SK-N-DZ (cell line): ENCODE measurements at regions not wholly inside any gene's neighbourhood (a gene's known extent, or its start where the extent isn't known, plus 50 kb on each side); places are given as distances from the start of the nearest gene placed in this dataset.
"Not testable (repeated sequence)": the region's sequence is repeated elsewhere in the genome, so short reads cannot be mapped to it uniquely, and the experiment has no call there.

Source experiments
- DNase-seq: peaks from one replicate; pipeline ENCODE4 v3.0.0-alpha.2; 2015; ENCODE audit warnings: low spot score

DNA sequence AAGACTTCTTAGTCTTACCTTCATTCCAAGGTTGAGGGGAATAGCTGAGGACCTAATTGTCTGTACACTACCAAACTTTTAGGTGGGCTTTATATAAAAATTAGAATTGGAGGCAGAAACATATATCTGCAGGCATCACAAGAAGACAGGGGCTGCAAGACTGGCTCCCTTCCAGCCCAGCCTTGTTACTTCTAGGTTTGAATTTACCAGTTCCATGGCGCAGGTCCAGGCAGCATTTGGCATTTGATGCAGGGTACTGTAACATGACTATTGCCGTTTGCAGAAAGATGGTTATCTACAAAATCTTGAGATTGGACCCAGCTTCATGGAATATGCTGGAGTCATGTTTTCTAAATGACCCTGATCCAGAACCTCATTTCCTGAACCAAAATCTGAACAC is 105.4 kb upstream of the RHOBTB1 start:
- no peak for DNase-seq

DNA sequence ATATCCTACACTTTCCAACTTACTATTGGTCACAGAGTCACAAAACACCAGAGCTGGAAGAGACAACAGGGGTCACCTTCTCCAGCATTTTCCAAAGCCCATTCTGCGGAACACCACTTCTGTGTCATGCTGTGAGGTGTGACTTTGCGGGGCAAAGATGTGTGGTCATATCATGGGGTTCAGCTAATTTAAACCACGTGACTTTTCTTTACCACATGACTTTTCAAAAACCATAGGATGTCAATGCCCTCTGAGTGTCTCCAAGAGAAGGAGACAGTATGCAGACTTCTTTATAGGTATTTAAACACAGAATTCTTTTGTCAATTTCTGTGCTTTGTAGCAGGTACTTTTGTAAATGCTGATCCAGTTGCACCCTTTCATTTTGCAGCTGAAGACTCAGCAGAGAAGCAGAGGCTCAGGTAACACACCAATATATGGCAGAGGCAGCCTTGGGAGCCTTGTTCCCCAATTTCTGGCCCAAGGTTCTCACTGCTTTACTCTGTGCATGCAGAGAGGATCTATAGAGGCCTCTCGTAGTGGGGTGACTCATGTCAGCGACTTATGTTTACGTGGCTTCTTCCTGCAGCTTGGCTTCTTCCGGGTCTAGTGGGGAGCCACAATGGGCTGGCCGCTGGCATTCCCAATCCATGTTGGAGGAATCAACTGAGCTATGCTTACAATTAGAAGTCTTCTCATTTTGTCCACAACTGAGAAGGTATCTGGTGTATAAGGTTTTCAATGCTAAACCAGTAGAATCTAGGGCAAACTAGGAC is 104.0 kb upstream of the RHOBTB1 start:
- DNase-seq, result no peak

DNA sequence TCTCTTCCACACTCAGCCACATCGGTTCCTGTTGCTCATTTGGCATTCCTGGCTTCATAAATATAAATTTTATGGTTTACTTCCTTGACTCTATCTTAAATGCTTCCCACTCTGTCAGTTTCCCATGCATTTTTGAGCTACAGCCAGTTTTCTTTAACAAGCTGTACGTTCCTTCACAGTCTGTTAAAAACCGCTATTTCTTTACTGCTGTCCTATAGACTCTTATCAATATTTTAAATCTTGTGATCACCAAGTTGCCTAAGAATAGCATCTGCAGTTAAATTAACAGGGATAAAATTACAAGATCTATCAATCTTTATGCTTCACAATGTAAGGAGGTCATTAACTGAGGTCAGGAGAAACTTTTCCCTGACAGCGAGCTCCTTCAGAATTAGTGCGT is 103.1 kb upstream of the RHOBTB1 start:
- DNase-seq, result no peak

DNA sequence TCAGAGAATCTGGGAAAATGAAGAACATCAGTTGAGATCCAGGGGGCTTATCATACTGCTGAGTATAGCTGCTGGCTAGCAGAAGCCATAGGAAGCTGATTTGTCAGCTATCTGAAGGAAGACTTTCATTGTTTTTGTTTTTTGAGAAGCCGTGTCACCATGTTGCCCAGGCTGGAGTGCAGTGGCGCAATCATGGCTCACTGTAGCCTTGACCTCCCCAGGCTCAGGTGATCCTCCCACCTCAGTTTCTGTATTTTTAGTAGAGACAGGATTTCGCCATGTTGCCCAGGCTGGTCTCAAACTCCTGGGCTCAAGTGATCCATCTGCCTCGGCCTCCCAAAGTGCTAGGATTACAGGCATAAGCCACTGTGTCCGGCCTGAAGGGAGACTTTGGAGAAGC is 101.5 kb upstream of the RHOBTB1 start:
- not testable (repeated sequence) for DNase-seq

DNA sequence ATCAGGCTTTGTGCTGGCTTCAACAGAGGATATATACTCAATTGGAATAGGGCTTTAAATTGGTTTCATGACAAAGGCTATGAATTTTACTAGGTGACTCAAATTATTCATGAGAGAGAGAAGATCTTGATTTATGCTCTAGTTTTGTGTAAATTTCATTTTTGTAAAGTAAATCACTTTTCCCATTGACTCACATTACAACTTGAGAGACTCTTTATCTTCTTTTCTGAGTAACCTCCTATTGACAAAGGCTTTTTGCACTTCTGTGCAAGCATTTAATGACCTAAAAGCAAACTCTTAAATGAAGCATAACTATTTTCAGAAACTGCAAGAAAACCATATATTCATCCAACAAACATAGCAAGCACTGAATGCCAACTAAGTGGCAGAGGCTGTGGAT is 98.5 kb upstream of the RHOBTB1 start:
- DNase-seq, result no peak

DNA sequence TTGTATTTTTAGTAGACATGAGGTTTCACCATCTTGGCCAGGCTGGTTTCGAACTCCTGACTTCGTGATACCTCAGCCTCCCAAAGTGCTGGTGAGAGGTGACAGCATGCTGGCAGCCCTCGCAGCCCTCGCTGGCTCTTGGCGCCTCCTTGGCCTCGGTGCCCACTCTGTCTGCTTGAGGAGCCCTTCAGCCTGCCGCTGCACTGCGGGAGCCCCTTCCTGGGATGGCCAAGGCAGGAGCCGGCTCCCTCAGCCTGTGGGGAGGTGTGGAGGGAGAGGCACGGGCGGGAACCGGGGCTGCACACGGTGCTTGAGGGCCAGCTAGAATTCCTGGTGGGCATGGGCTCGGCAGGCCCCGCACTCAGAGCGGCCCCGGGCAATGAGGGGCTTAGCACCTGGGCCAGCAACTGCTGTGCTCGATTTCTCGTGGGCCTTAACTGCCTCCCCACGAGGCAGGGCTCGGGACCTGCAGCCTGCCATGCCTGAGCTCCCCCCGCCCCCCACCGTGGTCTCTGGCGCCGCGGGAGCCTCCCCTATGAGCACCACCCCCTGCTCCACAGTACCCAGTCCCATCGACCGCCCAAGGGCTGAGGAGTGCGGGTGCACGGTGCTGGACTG is 96.5 kb upstream of the RHOBTB1 start:
- DNase-seq, result no peak

DNA sequence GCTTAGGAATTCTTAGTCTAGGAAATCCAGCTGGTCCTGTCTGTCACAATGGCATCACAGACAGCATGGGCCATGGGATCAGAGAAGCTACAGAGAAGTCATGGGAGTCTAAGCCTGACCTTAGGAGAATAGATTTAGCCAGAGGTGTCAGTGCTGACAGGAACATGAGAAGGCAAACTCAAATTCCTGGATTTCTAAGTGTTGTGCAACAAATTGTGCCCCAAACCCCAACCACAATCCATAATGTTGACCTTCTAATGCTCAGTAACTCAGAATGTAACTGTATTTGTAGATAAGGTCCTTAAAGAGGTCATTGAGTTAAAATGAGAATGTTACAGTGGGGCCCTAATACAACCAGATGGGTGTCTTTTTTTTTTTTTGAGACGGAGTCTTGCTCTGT is 95.9 kb upstream of the RHOBTB1 start:
- no peak for DNase-seq

DNA sequence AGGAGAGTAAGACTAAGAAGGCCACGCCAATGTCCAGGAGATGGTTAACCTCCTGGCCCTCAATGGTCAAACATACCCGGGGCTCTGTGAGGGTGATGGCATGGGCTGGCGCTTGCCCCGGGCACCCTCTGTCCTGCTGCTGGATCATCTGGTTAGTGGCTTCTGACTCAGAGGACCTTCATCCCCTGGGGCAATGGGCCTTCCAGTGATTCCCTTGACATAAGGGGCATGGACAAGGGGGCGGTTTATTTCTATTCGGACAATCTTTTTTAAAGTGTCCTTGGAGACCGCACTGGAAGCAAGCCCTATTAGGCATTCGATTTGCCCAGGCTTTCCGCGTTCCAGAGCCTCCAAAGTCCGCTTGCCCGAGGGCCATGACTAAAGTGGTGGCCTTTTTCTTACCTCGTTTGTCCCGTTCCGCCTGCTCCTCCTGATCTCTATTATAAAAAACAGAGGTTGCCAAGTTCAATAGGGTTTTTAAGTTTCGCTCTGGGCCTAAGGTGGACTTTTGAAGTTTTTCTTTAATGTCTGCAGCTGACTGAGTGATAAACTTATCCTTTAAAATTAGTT is 93.4 kb upstream of the RHOBTB1 start:
- not testable (repeated sequence) for DNase-seq

DNA sequence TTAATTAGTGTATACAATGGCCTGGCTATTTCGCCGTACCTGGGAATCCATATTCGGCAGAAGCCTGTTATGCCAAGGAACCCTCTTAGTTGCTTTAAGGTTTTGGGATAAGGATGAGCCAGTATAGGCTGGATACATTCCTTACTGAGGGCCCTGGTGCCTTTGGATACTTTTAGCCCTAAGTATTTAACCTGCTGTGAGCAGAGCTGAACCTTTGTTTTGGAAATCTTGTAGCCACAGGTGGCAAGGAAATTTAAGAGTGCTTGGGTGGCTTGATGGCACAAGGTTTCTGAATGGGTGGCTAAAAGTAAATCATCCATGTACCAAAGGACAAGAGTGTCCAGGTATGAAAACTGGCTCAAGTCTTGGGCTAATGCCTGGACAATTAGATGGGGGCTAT is 92.2 kb upstream of the RHOBTB1 start:
- not testable (repeated sequence) for DNase-seq

DNA sequence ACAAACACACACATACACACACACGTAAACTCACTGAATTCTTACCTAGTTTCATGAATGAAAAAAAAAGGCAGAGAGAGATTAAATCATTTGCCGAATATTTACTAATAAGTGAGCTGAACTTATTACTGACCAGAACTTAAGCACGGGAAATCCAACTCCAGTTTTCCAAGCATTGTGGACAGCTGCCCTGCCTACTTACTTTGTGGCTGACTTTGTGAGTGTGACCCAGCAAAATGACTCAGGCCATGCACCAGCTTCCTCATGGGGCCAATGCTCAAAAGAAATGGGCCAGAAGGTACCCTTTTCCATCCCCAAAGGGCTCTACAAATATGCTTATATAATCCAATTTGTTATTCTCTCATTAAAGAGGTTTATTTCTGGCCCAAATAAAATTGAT is 87.4 kb upstream of the RHOBTB1 start:
- no peak for DNase-seq

DNA sequence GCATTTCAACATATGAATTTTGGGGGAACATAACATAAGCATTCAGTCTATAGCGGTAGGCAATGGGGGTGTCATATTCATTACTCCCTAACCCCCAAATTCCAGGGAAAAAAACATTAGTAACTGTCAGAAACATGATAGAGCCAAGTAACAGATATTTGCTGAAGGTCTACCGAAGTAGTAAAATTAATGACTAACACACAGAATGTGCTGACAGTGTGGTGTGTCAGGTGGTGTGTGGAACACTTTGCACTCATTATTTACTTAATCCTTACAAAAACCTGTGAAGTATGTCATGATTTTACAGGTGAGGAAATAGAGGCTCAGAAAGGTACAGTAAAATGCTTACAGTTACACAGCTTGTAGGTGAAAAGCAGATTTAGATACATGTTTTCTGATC is 85.4 kb upstream of the RHOBTB1 start:
- DNase-seq, result no peak

DNA sequence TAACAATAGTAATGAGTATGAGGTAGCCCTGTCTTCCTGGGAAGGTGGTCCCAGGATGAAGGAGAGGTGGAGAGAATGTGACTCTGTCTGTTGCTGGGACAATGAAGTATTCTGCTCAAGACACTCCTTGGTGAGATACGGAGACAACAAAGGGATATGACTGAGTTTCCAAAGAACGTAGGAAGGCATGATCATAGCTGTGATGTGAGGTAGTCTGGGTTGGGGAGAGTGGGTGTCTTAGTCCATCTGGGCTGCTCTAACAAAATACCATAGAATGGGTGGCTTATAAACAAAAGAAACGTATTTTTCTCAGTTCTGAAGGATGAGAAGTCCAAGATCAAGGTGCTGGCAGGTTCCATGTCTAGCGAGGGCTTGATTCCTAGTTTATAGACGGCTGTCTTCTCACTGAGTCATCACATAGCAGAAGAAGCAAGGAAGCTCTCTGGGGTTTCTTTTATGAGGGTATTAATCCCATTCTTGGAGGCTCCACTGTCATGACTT is 84.9 kb upstream of the RHOBTB1 start:
- no peak for DNase-seq

DNA sequence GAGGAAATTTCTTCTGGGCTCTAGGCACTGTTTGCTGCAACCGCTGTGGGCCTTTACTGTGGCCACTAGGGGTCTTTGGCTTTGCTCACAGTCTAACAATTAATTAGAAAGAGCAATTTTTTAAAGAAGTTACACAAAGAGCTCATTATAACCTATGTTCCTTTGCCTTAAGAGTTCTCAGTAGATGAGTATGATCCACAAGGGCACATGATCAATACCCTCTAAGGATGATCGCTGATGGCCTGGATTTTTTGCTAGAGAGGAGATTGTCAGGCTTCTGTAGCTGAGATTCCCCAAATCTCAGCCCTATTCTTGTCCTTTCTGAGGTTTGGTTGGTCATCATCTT is 80.8 kb upstream of the RHOBTB1 start:
- no peak for DNase-seq

DNA sequence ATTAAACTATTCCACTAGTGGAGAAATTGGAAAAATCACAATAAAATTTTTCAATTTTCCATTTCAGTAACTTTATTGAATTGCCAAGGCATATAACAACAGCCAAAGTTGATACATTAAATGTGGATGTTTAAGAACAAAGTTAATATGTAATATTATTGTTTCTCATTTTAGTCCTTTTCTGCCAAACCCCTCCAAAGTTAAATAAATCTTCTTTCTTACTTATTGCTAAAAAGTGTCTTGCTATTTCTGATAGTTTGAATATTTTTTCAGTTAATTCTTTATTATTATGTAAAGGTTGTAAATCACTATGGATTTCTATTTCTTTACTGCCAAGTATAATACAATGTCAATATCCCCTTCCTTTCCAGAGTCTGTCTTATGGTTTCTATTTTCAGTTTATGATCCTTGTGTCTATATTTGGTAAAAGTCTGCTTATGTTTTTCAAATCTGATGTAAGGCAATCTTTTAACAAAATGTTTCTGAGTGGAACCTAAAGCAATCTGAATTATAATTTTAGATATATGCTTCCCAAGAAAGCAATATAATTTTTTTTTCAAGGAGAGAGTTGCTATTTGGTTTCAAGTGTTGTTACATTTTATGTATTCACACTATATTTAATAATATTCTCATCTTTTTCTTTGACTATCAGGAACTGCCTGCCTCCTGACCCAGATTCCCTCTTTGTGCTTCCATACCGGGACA is 80.3 kb upstream of the RHOBTB1 start:
- DNase-seq, result no peak

DNA sequence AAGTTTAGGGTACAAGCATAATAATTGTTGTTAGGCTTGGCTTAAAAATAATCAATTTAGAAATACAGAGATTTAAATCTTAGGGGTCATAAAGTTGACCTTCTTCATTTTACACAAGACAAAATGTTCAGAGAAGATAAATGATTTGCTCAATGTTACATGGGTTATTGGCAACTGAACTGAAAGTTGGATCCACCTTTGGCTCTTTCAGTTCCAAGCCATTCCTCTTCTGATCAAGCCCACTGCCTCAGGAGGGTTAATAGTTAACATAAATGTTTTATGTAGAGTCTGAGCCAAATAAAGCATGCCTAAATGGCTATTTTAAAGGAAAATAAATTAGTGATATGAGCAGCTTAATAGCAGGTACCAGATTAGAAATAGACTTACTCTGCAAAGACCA is 79.1 kb upstream of the RHOBTB1 start:
- DNase-seq, result no peak

DNA sequence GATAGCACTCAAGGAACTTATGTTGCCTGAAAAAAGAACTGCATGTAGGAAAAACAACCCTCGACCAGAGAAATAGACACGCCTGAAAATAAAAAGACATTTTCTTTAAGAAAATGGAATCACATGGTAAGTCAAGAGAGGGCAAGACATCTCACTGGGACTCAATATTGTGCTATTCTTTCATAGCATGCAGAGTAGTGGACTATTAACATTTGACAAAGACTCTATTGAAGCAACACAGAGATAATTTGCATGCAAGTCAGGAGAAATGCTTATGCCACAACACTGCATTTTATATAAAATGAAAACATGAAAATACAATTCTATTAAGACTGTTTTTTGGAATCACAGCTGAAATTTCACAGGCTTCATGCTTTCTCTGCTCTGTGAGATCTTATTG is 77.9 kb upstream of the RHOBTB1 start:
- DNase-seq, result no peak

DNA sequence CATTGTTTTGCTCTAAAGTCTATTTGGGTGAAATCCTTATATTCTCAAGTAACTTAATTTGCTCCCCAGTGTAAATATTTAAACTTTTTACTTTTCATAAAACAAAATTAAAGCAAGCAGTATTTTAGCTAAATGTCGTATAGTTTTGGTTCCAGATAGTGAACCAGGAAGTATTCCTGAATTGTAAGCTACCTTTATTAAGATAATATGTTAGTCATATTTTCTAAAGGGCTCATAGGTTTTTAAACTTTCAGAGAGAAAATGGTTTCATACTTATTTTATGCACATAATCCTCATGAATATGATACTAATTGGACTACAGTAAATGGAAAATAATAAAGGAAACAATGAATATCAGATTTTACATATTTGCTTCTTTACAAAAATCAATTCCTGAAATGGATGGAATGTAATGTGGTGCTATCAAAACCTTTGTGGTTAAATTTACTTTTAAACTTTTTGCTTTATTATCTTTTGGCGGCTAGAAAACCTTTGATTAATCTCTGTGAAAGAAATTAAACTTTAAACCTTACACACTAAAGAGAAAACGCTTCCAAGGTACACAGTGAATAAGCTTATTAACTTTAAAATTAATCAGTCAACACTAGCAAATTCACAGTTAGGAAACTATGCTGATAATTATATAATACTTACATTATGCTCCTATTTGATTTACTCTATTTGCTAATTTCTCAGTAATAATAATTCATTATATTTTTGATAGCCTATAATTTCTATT is 76.6 kb upstream of the RHOBTB1 start:
- DNase-seq, result no peak

DNA sequence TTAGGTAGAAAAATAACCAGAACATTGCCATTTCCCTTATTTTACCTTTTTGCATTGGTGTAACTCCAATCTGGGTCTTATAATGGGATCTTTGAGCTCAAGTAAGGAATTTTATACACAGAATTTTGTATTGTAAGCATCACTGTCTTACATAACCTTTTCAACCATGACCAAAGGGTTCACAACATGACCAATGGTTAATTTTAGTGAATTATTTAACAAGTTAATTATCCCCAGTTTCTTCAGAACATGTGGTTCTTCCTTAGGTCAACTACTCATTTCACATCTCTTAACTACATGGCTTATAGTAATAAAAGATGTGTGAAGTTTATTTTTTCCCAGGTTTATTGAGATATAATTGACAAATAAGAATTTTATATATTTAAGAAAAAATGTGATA is 74.2 kb upstream of the RHOBTB1 start:
- DNase-seq, result no peak

DNA sequence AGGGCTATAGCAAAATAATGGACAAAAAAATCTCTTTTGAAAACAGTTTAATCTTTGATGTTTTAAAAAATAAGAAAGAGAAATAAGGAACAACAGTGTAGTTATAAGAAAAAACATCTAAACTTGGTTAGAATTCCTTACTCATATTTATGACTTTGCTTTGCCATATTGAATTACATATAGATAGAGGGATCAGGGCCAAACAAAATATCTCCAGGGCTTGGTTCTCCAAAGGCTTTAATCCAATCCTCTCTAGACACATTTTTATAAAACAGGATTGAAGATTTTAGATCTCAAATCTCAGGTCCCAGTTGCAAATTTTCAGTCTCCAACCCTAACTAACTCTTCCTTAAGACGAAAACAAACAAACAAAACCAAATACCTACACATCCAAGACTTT is 72.6 kb upstream of the RHOBTB1 start:
- no peak for DNase-seq

DNA sequence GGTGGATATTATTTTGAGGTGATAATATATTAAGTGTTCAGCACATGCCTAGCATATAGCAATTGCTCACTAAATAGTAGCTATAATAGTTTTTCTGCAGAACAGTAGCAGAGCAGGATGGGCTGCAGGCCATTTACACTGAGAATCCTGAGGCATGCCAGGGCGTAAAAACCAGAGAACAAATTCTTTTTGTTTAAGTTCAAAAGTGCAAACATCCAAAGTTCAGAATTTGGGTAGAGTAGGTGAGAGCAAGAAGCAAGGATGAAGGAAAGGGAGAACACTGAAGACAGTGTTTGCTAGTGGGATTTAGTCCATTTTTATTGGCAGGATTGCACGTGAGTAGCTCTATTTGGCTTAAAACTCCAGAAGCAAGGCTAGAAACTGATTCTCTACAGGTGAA is 72.0 kb upstream of the RHOBTB1 start:
- no peak for DNase-seq

DNA sequence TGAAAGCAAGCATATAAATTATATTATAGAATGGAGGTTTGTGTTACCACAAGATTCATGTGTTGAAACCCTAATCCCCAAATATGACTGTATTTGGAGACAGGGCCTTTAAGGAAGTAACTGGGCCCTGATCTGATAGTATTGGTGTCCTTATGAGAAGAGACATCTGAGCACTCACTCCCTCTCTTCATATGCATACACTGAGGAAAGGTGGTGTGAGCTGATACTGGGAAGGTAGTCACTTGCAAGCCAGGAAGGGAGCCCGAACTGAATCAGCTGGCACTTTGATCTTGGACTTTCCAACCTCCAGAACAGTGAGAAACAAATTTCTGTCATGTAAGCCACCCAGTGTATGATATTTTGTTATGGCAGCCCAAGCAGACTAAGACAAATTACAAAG is 66.9 kb upstream of the RHOBTB1 start:
- no peak for DNase-seq

DNA sequence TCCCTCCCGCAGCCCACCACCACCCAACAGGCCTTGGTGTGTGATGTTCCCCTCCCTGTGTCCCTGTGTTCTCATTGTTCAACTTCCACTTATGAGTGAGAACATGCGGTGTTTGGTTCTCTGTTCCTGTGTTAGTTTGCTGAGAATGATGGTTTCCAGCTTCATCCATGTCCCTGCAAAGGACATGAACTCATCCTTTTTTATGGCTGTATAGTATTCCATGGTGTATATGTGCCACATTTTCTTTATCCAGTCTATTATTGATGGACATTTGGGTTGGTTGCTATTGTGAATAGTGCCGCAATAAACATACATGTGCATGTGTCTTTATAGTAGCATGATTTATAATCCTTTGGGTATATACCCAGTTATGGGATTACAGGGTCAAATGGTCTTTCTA is 59.1 kb upstream of the RHOBTB1 start:
- DNase-seq, result not testable (repeated sequence)
